Fibroblast of lung (primary cell): ENCODE measurements at regions not wholly inside any gene's neighbourhood (a gene's known extent, or its start where the extent isn't known, plus 50 kb on each side); places are given as distances from the start of the nearest gene placed in this dataset.

Source experiments
- DNase-seq, 2 donors: peaks; one replicate each; pipeline versions ENCODE4 v3.0.0 to v3.0.0-alpha.2; 2010; ENCODE audit warnings: low read depth in 2 of 2
- H2AFZ ChIP-seq: 2 replicates; pipeline ENCODE4 v1.5.1; 2012; ENCODE audit warnings: low read length, control low read depth, inconsistent platforms
- H3K27ac ChIP-seq: 2 replicates; pipeline ENCODE4 v1.5.1; 2011; ENCODE audit warnings: low read length, control low read depth; ENCODE audit not compliant: insufficient read depth
- H3K27me3 ChIP-seq: 2 replicates; pipeline ENCODE4 v1.5.1; 2011; ENCODE audit warnings: mild to moderate bottlenecking, low read length; ENCODE audit not compliant: control insufficient read depth, insufficient read depth
- H3K36me3 ChIP-seq: 2 replicates; pipeline ENCODE4 v1.5.1; 2011; ENCODE audit warnings: low read length; ENCODE audit not compliant: control insufficient read depth, insufficient read depth
- H3K4me1 ChIP-seq: 2 replicates; pipeline ENCODE4 v1.5.1; 2011; ENCODE audit warnings: low read length; ENCODE audit not compliant: control insufficient read depth, insufficient read depth; ENCODE audit errors: extremely low read depth
- H3K4me2 ChIP-seq: 2 replicates; pipeline ENCODE4 v1.5.1; 2011; ENCODE audit warnings: low read length, control low read depth; ENCODE audit not compliant: insufficient read depth; ENCODE audit errors: extremely low read depth
- H3K4me3 ChIP-seq, 4 experiments: fragments of 200-600 bp in 1 of 4; sonication (generic) in 1 of 4; replicated peaks in 1 of 4; 2 replicates each; pipeline ENCODE4 v1.5.1; 2011 to 2016; ENCODE audit warnings: low read length in 4 of 4, low read depth in 3 of 4, mild to moderate bottlenecking in 3 of 4, control low read depth in 2 of 4, inconsistent platforms in 1 of 4, mixed read lengths in 1 of 4; ENCODE audit not compliant: insufficient read depth in 1 of 4; ENCODE audit errors: control extremely low read depth in 1 of 4
- H3K79me2 ChIP-seq: 2 replicates; pipeline ENCODE4 v1.5.1; 2012; ENCODE audit warnings: mild to moderate bottlenecking, low read length, inconsistent platforms; ENCODE audit not compliant: control insufficient read depth, insufficient read depth
- H3K9ac ChIP-seq: 2 replicates; pipeline ENCODE4 v1.5.1; 2011; ENCODE audit warnings: mild to moderate bottlenecking, low read length, control low read depth; ENCODE audit not compliant: insufficient read depth
- H3K9me3 ChIP-seq: 2 replicates; pipeline ENCODE4 v1.5.1; 2012; ENCODE audit warnings: low read depth, low read length; ENCODE audit not compliant: control insufficient read depth, insufficient read depth
- H4K20me1 ChIP-seq: 2 replicates; pipeline ENCODE4 v1.5.1; 2011; ENCODE audit warnings: low read length; ENCODE audit not compliant: control insufficient read depth, insufficient read depth; ENCODE audit errors: extremely low read depth
- EZH2 ChIP-seq: IDR thresholded peaks from 2 replicates; pipeline ENCODE4 v1.5.1; 2012; ENCODE audit warnings: low read length, control low read depth, mild to moderate bottlenecking; ENCODE audit errors: missing control alignments
- TF ChIP-seq, protein P1 (sequence below), 2 donors: IDR thresholded peaks in 1 of 2; conservative IDR thresholded peaks in 1 of 2; 1 replicate in 1 of 2; 2 replicates in 1 of 2; pipeline ENCODE4 v1.5.1; 2011 to 2012; ENCODE audit warnings: low read length in 2 of 2, control low read depth in 1 of 2, inconsistent platforms in 1 of 2, low read depth in 1 of 2, mild to moderate bottlenecking in 1 of 2

DNA sequence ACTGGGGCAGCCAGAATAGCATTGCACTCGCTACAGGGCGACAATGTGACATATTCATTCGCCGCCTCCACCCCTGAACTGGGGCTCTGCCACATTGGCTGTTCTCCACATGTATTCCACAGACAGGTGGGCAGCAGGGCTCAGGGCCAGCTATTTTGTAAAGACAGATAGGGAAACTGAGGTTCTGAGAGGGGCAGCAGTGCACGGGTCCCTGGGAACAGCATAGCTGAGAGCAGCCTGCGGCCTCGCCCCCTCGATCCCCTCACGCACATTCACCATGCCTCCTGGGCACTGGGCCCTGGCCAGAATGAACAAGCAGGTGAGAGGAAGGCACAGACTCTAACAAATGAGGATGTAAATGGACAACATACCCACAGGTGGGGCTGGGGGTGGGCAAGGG lies 75.0 kb upstream of the SPATA12 start:
- Histone ChIP-seq H3K27ac (no peak overlapping the region), H3K9me3 (no peaks in the 10 kb centered on the region), H3K36me3 (no peaks in the 10 kb centered on the region), H3K79me2 (no peaks in the 10 kb centered on the region), H3K4me3 (no peak overlapping the region), H3K27me3 (peaks cover 12% of the 10 kb centered on the region), H2AFZ (no peak overlapping the region), H4K20me1 (no peaks in the 10 kb centered on the region), H3K4me1 (peaks cover 18% of the 10 kb centered on the region), H3K9ac (no peak overlapping the region), H3K4me2 (no peak overlapping the region)
- TF ChIP-seq, protein P1, sequence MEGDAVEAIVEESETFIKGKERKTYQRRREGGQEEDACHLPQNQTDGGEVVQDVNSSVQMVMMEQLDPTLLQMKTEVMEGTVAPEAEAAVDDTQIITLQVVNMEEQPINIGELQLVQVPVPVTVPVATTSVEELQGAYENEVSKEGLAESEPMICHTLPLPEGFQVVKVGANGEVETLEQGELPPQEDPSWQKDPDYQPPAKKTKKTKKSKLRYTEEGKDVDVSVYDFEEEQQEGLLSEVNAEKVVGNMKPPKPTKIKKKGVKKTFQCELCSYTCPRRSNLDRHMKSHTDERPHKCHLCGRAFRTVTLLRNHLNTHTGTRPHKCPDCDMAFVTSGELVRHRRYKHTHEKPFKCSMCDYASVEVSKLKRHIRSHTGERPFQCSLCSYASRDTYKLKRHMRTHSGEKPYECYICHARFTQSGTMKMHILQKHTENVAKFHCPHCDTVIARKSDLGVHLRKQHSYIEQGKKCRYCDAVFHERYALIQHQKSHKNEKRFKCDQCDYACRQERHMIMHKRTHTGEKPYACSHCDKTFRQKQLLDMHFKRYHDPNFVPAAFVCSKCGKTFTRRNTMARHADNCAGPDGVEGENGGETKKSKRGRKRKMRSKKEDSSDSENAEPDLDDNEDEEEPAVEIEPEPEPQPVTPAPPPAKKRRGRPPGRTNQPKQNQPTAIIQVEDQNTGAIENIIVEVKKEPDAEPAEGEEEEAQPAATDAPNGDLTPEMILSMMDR (conservative IDR thresholded peaks at IDR 0.05 in 1 of 2, IDR thresholded peaks at IDR 0.05 in 1 of 2; ENCODE audit: low read depth in 1 of 2, low read length in 2 of 2) = no peak
- TF ChIP-seq EZH2 = no peak
- DNase-seq = no peak

DNA sequence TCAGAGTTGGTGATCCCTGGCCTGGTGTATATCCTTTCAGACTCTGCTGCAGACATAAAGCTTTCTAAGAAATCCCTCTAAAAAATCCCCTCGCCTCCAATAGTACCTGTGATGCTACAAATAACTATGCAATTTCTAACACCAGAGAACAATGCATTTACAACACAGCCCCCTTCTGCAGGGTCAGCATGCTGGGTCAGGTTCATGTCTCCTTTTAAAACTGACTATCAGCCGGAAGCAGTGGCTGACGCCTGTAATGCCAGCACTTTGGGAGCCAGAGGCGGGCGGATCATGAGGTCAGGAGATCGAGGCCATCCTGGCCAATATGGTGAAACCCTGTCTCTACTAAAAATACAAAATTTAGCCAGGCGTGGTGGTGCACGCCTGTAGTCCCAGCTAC lies 77.0 kb upstream of the SPATA12 start:
- H2AFZ ChIP-seq = no peak overlapping the region

DNA sequence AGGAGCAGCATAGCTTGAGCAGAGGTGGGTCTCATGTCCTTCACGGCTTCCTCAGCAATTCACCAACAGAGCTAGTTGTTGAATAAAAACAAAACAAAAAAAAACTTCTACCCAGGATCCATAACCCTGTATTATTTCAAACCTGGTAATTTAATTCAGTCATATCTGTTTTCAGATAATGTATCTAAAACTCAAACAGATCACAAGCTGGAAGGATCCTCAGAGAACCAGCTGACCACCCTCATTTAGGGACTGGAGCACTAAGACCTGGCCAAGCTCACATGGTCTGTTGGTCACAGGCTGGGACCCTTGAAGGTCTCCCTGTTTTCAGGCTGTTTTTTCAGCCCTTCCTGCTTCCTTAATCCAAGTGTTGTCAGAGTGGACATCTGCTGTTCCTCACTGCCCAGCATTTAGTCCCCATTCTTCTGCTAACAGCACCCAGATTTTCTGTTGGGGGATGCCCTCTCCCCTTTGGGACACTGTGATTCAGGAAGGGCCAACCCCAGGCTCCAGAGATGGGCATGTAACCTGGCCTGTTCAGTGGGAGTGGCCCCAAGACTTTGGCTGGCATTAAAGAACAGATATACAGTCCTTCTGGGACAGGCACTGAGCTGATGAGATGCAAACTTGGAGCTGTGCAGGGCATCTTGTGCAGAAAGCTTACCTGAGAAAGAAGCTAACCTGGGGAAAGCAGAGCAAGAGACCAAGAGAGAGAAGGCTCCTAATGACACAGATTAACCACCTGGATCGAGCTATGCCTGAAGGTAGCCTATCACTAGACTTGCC lies 78.8 kb upstream of the SPATA12 start:
- H3K4me3 ChIP-seq = no peak overlapping the region

More for the DNA sequence above, 77.0 kb upstream of the SPATA12 start:
- H3K9ac ChIP-seq = no peak overlapping the region
- no peaks in the 10 kb centered on the region for H3K27me3 ChIP-seq
- no peaks in the 10 kb centered on the region for H3K36me3 ChIP-seq
- no peak for DNase-seq
- H3K4me1 ChIP-seq = peaks cover 18% of the 10 kb centered on the region
- H3K27ac ChIP-seq = no peak overlapping the region
- no peak overlapping the region for H3K4me3 ChIP-seq
- TF ChIP-seq, protein P1 (conservative IDR thresholded peaks at IDR 0.05 in 1 of 2, IDR thresholded peaks at IDR 0.05 in 1 of 2; ENCODE audit: low read depth in 1 of 2, low read length in 2 of 2) = no peak
- no peak for TF ChIP-seq EZH2
- no peaks in the 10 kb centered on the region for H3K79me2 ChIP-seq
- H3K9me3 ChIP-seq = no peaks in the 10 kb centered on the region
- no peaks in the 10 kb centered on the region for H4K20me1 ChIP-seq
- no peak overlapping the region for H3K4me2 ChIP-seq

More for the DNA sequence above, 78.8 kb upstream of the SPATA12 start:
- H3K79me2 ChIP-seq = no peaks in the 10 kb centered on the region
- TF ChIP-seq, protein P1 (conservative IDR thresholded peaks at IDR 0.05 in 1 of 2, IDR thresholded peaks at IDR 0.05 in 1 of 2; ENCODE audit: low read depth in 1 of 2, low read length in 2 of 2) = no peak
- TF ChIP-seq EZH2 = no peak
- H4K20me1 ChIP-seq = no peaks in the 10 kb centered on the region
- H3K36me3 ChIP-seq = no peaks in the 10 kb centered on the region
- H3K4me1 ChIP-seq = peaks cover 18% of the 10 kb centered on the region
- no peak for DNase-seq
- H2AFZ ChIP-seq = peak overlapping the region; percentile 13
- H3K27me3 ChIP-seq = no peaks in the 10 kb centered on the region
- H3K9me3 ChIP-seq = no peaks in the 10 kb centered on the region
- H3K4me2 ChIP-seq = peak overlapping the region; percentile 62
- H3K9ac ChIP-seq = no peak overlapping the region
- peak overlapping the region; percentile 79 for H3K27ac ChIP-seq
